ENCODE measurements at regions not wholly inside any gene's neighbourhood (a gene's known extent, or its start where the extent isn't known, plus 50 kb on each side); places are given as distances from the start of the nearest gene placed in this dataset.

DNA sequence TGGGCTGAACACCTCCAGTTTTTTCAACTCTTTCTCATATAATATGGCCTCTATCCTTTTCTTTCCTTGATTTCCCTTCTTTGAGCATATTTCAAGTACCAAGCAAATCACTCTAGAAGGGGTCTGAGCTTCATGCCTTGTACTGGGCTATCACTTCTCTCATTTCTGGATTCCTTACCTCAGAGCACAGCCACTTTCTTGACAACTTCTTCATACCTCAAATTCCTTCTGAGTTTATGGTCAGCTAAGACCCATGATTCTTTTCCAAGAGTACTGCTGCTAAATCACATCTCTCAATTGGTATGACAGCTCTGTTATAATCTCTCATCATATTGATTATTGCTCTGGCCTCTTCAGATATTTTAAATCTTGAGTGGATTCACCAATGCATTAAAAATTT is 224.8 kb upstream of the ZBED5 start:
- TF ChIP-seq TEAD4 (CRISPR knock-in tag; IDR thresholded peaks at IDR 0.05) (no peak), ELF4 (CRISPR knock-in tag; IDR thresholded peaks at IDR 0.05; ENCODE audit: low read depth) (no peak)
- TF ChIP-seq, protein P1, sequence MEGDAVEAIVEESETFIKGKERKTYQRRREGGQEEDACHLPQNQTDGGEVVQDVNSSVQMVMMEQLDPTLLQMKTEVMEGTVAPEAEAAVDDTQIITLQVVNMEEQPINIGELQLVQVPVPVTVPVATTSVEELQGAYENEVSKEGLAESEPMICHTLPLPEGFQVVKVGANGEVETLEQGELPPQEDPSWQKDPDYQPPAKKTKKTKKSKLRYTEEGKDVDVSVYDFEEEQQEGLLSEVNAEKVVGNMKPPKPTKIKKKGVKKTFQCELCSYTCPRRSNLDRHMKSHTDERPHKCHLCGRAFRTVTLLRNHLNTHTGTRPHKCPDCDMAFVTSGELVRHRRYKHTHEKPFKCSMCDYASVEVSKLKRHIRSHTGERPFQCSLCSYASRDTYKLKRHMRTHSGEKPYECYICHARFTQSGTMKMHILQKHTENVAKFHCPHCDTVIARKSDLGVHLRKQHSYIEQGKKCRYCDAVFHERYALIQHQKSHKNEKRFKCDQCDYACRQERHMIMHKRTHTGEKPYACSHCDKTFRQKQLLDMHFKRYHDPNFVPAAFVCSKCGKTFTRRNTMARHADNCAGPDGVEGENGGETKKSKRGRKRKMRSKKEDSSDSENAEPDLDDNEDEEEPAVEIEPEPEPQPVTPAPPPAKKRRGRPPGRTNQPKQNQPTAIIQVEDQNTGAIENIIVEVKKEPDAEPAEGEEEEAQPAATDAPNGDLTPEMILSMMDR (IDR thresholded peaks at IDR 0.05) = no peak
- TF ChIP-seq, protein P2, sequence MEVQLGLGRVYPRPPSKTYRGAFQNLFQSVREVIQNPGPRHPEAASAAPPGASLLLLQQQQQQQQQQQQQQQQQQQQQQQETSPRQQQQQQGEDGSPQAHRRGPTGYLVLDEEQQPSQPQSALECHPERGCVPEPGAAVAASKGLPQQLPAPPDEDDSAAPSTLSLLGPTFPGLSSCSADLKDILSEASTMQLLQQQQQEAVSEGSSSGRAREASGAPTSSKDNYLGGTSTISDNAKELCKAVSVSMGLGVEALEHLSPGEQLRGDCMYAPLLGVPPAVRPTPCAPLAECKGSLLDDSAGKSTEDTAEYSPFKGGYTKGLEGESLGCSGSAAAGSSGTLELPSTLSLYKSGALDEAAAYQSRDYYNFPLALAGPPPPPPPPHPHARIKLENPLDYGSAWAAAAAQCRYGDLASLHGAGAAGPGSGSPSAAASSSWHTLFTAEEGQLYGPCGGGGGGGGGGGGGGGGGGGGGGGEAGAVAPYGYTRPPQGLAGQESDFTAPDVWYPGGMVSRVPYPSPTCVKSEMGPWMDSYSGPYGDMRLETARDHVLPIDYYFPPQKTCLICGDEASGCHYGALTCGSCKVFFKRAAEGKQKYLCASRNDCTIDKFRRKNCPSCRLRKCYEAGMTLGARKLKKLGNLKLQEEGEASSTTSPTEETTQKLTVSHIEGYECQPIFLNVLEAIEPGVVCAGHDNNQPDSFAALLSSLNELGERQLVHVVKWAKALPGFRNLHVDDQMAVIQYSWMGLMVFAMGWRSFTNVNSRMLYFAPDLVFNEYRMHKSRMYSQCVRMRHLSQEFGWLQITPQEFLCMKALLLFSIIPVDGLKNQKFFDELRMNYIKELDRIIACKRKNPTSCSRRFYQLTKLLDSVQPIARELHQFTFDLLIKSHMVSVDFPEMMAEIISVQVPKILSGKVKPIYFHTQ (CRISPR knock-in tag; IDR thresholded peaks at IDR 0.05) = no peak
- TF ChIP-seq, protein P3, sequence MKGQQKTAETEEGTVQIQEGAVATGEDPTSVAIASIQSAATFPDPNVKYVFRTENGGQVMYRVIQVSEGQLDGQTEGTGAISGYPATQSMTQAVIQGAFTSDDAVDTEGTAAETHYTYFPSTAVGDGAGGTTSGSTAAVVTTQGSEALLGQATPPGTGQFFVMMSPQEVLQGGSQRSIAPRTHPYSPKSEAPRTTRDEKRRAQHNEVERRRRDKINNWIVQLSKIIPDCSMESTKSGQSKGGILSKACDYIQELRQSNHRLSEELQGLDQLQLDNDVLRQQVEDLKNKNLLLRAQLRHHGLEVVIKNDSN (CRISPR knock-in tag; IDR thresholded peaks at IDR 0.05) = no peak
